ENCODE measurements at regions not wholly inside any gene's neighbourhood (a gene's known extent, or its start where the extent isn't known, plus 50 kb on each side); places are given as distances from the start of the nearest gene placed in this dataset.

DNA sequence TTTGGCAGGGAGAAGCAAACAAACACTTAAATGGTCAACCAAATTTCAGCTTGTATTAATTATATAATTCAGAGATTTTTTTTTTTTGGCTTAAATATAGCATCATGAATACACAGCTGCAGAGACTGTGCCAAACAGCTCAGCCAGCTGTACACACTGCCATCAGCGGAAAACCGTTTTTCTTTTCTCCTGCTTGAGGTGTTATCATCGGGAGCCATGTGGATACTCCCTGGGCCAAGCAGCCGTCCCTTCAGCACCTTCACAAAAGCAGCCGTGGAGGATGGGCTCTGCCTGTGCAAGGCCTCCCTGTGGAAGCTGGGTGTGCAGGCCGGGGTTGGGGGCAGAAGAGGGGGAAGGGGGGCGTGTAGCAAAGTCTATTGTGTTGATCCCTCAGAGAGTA is 85.0 kb downstream of the NUF2 start:
- DNase-seq (ENCODE audit: low spot score), result no peak

DNA sequence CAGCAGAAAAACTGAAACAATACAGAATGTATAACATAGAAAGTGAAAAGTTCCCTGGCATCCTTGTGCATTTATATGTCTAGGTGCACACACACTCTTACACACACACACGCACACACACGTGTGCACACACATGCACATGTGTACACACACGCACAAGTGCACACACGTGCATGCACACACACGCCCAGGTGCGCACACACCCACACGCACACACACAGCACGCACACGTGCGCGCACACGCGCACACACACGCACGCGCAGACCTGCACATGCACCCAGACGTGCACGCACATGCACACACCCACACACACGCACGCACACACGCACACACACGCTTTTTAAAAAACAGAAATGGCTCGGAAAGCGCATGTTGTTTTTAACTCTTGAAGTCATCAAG is 86.5 kb downstream of the NUF2 start:
- no peak for DNase-seq (ENCODE audit: low spot score)

DNA sequence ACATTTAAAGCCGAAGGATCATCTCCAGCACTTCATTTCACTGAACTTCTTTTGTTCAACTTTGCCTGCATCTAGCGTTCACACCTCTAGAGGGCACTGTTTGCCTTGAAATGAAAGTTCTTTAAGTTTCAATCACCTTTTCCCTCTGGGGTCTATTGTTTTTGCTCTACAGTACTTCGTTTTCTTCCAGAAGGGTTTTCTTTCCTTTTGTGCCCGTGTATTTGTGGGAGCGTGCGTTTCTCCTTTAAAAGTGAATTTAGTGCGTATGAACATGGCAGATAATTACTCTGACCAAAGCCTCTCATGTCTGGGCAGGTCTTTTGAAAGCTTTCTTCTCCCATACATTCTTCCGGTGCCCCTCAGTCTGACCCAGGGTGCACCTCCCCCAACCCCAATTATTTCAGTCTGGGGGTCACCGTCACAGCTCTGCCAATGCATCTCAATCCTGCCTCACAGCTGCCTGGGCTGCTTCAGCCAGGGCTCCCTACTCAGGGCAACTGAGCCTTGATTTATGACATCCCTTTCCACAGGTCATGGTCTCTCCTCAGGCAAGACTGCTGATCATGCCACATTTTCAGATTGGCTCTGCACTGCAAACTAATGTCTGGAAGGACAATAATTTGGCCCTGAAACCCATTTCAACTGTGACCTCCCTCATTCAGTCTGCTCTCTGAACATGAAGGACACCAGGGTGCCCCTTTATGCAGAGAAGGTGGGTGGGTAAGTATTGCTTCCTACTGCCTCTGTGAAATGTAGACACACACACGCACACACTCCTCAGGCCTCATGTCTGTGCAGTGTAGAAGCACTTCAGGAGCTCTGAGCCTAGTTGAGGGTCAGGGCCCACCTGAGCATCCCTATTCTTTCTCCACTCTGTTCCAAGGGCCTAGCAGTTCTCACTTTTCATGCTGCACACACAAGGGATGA is 88.6 kb downstream of the NUF2 start:
- peak; percentile 36 for DNase-seq (ENCODE audit: low spot score)

DNA sequence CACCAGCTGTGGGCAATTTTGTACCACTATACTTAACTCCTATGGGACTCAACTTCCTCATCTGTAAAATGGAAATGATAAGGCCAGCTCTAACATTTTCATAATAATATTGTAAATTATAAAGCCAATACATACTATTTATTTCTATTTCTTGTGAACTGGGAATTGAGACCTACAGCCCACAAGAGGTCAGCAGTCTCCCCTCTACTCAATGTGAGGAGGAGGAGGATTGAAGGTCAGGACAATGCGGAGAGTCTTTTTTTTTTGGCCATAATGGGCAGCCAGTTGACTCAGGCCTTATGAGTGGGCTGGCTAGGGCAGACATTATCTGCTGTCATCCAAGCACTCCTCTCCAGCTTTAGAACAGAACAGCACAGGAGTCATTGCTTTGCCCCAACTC is 90.5 kb downstream of the NUF2 start:
- DNase-seq (ENCODE audit: low spot score), result no peak

DNA sequence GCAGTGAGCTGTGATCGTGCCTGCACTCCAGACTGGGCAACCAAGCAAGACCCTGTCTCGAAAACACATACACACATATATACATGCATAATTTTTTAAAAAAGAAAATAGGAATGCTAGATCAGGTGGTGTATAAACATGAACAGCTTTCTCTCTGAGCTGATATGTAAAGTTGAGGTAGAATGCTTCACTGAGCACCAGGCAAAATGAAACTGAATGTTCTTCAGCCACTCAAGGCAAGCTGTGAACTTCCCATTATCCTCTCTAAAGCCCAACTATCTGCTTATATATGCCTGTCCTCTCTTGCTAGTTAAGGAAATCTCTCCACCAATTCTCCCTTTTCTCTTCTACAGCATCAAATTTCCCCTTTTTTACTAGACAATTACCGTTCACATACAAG is 93.0 kb downstream of the NUF2 start:
- DNase-seq (ENCODE audit: low spot score), result no peak

DNA sequence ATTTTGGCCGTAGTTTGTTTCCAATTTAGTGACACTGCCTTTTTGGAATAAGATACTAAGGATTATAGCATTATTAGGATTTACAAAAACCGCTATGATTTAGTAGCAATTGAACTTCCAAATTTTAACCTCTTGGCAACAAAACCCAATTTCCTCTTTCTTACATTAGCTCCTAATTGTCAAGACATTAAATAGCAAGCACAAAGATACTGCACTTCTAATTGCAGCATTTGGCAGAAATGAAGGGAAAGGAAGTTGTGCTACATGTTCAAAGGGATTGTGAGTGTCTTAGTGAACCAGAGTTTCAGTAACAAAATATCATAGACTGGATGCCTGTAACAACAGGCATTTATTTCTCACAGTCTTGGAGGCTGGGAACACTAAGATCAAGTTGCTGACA is 99.9 kb downstream of the NUF2 start:
- DNase-seq (ENCODE audit: low spot score), result no peak

DNA sequence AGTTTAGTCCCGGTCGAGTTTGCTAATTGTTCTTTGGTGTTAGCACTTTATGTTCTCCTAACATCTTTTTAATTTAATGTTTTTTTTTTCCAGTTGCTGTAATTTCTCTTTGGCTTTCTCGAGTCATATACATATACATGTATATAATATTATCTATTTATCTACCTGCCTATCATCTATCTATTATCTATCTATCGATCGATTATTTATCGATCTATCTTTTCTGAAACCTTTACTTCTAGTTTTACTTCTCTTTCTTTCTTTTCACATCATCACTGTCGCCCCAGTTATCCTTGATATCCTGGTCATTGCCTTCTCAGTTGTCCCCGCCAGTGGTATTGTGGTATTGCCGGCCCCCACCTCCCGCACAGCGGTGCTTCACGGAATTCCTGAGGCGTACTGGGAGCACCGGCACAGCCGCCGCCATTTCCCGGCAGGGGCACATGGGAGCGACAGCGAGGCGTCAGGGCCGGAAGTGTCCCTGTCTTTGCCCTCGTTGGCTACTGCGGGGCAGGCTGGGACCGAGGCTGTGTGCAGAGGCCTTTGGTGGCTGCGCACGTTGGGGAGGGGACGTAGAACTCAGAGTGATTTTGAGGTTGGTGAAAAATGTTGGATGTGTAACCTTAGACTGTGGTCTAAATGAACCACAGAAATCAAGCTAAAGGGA is 101.1 kb downstream of the NUF2 start:
- DNase-seq (ENCODE audit: low spot score), result no peak

DNA sequence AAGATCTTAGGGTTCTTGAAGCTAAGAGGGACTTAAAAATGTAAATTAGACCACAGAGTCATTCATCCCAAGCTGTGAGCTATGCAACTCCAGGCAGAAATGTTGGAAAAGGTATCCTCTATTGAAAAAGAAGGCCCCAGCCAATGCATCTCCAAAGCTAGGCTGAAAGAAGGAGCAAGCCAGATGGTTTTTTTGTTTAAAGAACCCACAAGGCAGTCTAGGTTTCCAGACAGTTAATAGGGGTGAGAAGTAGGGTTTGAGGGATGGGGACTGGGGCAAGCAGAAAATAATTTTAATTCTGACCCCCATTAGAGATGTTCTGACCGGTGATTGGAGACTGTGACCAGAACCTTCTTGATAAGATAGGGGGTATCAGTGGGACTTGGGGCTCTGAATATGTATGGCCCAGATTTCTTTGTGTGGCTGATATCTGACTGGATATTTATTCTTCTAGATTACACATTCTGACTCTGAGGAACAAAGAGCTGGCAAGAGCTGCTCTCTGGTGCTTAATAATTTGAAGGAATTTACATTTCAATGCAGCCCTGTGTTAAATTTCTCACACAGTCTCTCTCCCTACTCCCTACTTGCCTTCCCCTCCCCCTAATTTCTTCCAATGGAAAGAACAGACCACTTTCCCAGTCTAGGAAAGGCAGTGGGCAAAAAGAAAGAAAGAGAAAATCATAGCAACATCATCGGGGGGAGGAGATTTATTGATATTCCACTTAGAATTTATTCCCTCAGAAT is 104.9 kb downstream of the NUF2 start:
- DNase-seq (ENCODE audit: low spot score), result no peak

DNA sequence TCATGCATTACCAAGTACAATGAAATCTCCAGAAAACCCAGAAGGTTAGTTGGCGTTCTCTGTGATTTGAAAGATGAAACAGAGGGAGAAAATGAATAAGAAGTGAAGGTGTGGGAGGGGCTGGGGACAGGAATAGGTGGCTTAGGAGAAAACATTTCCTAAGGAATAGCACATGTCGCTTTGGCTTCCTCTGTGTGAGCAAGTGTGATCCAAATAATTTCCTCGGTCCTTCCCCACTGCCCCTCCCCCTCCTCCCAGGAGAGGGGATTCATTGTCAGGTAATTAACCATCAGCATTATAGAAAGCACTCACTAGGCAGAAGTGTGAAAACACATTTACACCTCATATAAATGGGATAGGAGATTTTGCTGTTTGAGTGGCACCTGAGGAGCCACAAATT is 105.5 kb downstream of the NUF2 start:
- DNase-seq (ENCODE audit: low spot score), result no peak

DNA sequence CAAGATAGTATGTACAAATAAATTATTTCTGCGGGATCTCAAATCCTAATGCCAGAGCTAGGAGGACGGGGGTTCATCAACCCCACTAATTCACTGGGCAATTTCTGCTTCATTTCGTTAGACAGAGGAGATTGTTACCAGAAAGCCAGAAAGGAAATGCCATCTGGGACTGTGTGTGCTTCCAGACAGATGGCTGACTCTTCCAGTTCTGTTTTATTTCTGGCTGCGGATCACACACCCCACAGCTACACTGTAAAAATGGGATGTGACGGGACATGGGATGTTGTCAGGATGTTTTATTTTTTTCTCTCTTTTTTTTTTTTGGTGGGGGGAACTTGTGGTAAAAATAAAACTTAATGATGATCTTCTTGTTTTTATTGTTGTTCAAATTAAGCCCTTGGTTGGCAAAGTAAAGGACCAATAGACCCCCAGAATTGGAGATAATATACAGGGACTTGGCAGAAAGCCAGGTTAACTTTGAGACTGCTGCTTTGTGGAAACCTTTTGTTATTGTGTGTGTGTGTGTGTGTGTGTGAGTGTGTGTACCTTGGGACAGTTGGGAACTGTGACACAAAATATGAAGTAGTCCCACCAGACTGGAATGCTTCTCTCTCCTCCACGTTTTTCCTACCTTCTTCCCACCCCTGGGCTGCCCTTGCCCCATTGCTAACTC is 114.5 kb downstream of the NUF2 start:
- no peak for DNase-seq (ENCODE audit: low spot score)

DNA sequence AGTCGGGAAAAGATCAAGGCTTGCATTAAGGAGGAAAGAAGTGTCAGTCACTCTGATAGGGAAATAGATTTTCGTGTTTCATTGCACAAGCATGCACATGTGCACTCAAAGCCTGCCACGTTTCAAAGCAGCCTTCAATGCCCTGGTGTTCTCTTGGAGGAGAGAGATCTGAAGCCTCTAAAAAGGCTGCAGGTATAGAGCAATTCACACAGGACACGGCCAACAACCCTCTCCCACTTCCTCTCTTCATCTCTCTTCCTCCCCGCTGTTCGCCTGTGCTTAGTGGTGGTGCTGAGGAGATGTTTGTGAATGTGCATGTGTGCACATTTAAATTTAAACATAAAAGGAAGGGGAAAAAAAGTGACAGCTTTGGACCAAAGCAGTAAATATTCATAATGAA is 117.7 kb downstream of the NUF2 start:
- DNase-seq (ENCODE audit: low spot score), result no peak

DNA sequence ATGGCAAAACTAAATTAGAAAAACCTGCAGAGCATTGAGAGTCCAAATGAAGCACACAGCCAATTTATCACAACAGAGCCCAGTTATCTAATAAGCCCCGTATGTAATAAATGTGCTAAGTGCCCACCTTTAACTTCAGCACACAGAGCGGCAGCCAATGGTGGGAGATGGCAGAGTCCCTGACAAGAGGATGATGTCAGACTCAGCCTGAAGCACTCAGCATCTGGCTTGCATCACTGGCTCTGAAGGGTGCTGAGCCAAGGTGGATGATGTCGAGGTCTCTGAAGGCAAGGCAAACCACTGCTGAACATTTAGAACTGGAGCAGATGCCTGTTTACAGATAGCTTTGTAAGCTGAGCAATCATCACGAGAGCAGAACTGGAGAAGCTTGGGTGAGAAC is 118.3 kb downstream of the NUF2 start:
- DNase-seq (ENCODE audit: low spot score), result no peak

DNA sequence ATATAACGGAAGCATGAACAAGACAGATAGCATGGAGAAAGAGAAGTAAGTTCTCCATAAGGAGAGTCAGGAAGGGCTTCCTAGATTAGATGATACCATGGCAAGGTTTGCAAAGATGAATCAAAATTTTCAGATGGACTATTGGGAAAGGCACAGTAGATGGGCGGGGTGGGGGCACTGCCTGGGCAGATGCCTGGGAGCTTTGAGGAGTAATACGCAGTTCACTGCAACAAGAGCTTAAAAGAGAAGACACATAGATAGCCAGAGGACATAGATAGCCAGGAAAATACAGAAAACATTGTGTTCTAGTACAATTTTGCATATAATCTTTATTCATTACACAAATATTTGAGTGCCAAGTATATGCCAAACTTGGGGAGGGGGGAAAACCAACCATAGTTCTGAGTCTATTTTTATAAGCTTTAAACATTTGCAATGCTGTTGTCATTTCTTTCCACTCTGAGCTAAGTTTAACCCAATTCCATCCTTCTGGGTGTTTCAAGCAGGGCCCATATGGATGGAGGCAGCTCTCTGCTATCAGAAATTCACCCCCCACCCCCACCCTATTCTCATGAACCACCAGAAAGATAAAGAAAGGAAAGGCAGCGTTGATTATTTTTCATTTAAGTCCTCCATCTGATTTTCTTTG is 120.6 kb downstream of the NUF2 start:
- no peak for DNase-seq (ENCODE audit: low spot score)

DNA sequence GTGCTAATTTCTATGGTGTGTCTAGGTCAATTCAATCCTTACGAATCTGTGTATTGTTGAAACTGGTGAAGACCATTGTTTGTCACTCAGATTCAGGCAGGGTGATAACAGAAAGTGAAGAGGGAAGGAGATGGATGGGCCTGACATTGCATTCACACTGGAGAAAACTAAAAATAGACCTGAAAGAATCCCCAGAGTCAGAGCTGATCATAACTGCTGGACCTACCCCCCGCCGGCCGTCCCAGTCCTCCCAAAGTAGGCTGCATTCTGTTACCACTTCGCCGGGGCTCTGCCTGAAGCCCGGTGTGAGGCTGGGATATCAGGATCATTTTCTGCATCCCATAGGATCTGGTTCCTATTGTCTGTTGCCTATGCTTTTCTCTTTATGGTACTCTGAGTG is 121.1 kb downstream of the NUF2 start:
- DNase-seq (ENCODE audit: low spot score), result no peak

DNA sequence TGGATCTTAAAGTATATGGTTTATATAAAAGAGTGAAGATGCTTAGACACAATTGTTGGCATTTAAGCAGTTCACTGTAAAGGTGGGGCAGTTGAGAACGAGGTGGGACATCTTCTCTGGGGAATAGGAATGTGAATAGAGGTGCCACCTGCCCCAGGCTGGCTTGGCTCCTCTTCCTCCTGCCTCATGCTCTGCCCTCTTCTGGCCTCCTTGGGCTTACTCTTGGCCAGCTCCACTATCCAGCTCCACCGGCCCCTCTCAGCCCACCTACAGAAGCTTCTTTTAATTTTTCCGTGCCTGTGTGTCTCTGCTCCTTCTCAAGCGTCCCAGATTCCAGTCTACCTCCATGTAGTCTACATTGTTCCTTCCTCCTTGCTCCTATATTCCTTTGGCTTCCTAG is 122.1 kb downstream of the NUF2 start:
- DNase-seq (ENCODE audit: low spot score), result no peak

DNA sequence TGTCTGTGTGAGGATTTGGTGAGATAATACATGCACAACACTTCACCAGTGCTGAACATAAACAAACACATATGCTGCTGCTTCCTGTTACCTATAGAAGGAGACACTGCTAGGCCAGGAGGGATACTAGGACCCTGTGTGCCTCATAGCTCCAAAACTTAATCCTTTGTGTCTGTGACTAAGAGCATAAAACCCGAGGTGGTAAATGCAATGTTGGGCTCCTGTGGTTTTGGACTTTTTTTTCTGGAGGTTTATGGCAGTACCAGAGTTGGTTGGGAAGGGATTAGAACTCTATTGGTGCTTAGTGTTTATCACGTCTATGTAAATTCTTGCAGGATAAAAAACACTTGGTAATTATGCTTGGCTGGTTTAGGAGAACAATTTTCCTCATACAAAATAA is 122.9 kb downstream of the NUF2 start:
- DNase-seq (ENCODE audit: low spot score), result no peak

DNA sequence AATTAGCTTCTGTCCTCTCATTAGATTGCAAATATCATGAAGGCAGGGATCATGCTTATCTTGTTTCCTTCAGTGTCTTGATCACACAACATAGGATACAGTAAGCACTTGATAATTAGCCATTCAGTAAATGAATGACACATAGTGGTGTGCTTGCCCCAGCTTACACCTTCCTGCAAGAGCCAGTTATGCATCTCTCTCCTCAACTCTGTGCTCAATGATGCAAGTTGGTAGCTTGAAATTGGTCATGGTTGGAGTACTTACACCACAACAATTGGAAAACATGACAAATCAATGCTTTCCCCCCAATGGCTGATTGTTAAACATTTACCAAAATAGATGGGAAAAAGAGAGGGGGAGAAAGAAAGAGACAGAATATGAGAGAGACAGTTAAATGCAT is 129.2 kb downstream of the NUF2 start:
- no peak for DNase-seq (ENCODE audit: low spot score)

DNA sequence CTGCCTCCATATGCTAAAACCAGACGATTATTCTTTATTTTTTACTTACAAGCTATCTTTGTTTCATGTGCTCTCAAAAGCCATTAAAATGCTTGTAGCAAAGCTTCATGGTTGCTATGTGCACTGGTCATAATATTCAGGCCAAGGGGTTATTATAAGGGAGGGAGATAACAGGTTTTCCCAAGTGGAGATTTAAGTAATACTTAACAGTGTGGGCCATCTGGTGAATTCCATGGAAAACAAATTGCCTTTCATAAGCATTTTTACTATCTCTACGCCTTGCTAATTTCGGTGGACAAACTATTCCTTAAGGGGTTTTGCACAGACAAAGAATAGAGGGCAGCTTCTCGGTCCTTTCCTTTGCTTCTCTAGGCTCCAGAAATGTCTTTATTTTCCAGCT is 137.8 kb downstream of the NUF2 start:
- no peak for DNase-seq (ENCODE audit: low spot score)

DNA sequence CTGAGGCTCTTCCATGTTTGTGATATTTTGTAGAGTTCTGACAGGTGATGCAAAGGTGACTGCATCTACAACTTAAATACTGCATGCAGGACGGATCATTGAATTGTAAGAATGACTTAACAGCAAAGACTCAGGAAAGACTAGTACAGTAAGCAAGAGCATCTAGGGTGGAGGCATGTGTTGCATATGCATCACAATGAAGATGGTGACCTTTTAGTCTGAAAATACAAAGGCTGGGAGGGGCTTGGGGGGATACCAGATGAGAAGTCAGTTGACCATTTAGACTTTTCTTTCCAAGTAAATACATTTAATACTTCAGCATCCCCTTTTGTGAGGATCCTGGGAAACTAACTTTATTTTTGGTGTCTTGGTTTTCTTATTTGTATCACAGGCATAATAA is 145.5 kb downstream of the NUF2 start:
- no peak for DNase-seq (ENCODE audit: low spot score)

DNA sequence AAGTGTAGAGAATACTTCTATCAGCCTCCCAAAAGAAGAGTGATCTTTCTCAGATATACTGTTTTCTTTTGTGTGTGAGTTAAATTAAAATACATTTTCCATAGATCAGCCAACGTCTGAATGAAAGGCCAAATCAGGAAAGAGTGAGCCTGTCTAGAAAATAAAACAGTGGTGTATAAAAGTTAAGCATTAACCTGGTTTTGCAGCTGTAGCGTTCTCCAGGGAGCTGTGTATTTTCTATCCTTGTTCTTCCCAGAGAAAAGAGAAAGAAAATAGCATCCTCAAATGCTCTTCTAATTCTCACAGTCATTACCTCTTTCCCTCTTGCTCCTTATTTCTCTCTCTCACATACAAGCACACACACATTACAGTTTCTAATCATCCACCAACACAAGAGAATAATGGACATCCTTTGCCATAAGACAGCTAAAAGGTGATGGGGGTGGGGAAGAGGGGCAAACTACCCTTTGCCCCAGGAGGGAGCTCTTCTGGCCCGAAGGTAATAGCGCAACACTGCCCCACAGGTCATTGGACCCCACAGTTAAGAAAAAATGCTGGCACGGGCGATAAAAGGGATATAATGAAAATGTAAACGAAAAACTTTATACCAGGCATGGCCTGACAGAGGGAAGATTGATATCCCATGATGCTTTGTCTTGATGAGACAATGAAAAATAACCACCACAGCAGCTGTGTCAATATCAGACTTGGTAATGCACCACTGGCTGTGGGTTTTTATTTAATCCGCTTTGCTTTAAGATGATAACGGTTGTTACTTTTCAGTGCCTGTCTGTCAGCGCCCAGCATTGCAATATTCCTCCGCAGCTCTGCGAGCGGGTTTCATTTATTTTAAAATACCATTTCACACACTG is 150.3 kb downstream of the NUF2 start:
- no peak for DNase-seq (ENCODE audit: low spot score)

Data from hematopoietic multipotent progenitor cell treated with erythropoietin and hydrocortisone succinate and interleukin-3 and kit ligand, for 17 days (in vitro differentiated cells).